OCI-LY7 (cell line): ENCODE measurements at regions not wholly inside any gene's neighbourhood (a gene's known extent, or its start where the extent isn't known, plus 50 kb on each side); places are given as distances from the start of the nearest gene placed in this dataset.

Experiments
- CTCF ChIP-seq: fragments of 200-600 bp; sonication (generic); conservative IDR thresholded peaks from 2 replicates; pipeline ENCODE4 v1.5.1; 2014; ENCODE audit warnings: mild to moderate bottlenecking, antibody characterized with exemption, low read length, moderate library complexity, mixed read lengths
- EZH2phosphoT487 ChIP-seq: fragments of 200-600 bp; sonication (generic); IDR thresholded peaks from 2 replicates; pipeline ENCODE4 v1.6.1; 2018; ENCODE audit warnings: low read depth, borderline replicate concordance, mild to moderate bottlenecking, mixed run types, antibody characterized with exemption, low read length, moderate library complexity, mixed read lengths

- no peak for TF ChIP-seq CTCF
- TF ChIP-seq EZH2phosphoT487, result no peak
Observed at GRCh38 chr9:71245651-71246050, 124.2 kb upstream of the TRPM3 start.
